B cell (primary cell): ENCODE measurements at regions not wholly inside any gene's neighbourhood (a gene's known extent, or its start where the extent isn't known, plus 50 kb on each side); places are given as distances from the start of the nearest gene placed in this dataset.

Source experiments
- ATAC-seq: fragments of 200-7000 bp; cut with Tn5 transposase; one replicate; pipeline ENCODE4 v1.10.0; 2021; ENCODE audit warnings: low read depth, mild to moderate bottlenecking, moderate number of reproducible peaks, moderate library complexity
- CTCF ChIA-PET: fragments of 350-600 bp; sonication (Branson Sonifier 250); formaldehyde crosslinking; loops from one replicate; lab custom pipeline; 2021; ENCODE audit warnings: antibody characterized with exemption, inconsistent platforms; lab: Charles Lee
- POLR2A ChIA-PET: fragments of 350-600 bp; sonication (Branson Sonifier 250); formaldehyde crosslinking; loops from one replicate; lab custom pipeline; 2021; ENCODE audit warnings: antibody characterized with exemption; lab: Charles Lee
- DNase-seq: peaks from one replicate; pipeline ENCODE4 v3.0.0; 2013
- H2AFZ ChIP-seq: 2 replicates; pipeline ENCODE4 v1.6.1; 2012; ENCODE audit warnings: mild to moderate bottlenecking, low read depth, low read length; ENCODE audit not compliant: insufficient read depth, poor library complexity, severe bottlenecking
- H3K27ac ChIP-seq, 2 donors: 1 replicate in 1 of 2; 2 replicates in 1 of 2; pipeline ENCODE4 v1.5.1; 2012 to 2013; ENCODE audit warnings: low read length in 2 of 2, mild to moderate bottlenecking in 2 of 2, moderate library complexity in 1 of 2
- H3K27me3 ChIP-seq, 4 experiments: fragments of 200-600 bp in 1 of 4; sonication (generic) in 1 of 4; replicated peaks in 1 of 4; 1 replicate in 2 of 4; 2 replicates in 2 of 4; pipeline versions ENCODE4 v1.6.1 to v1.7.0; 2013 to 2016; ENCODE audit warnings: low read length in 3 of 4, mild to moderate bottlenecking in 2 of 4, mixed read lengths in 1 of 4, moderate library complexity in 1 of 4; ENCODE audit not compliant: insufficient read depth in 4 of 4, control insufficient read depth in 3 of 4; ENCODE audit errors: control extremely low read depth in 1 of 4
- H3K36me3 ChIP-seq, 2 experiments: replicated peaks in 1 of 2; 1 replicate in 1 of 2; 2 replicates in 1 of 2; pipeline versions ENCODE4 v1.6.1 to v1.7.1; 2013; ENCODE audit warnings: low read length in 1 of 2; ENCODE audit not compliant: insufficient read depth in 2 of 2, control insufficient read depth in 1 of 2; ENCODE audit errors: control extremely low read depth in 1 of 2, extremely low read depth in 1 of 2
- H3K4me1 ChIP-seq, 2 donors: fragments of 200-600 bp in 1 of 2; sonication (generic) in 1 of 2; 1 replicate in 1 of 2; 2 replicates in 1 of 2; pipeline versions ENCODE4 v1.5.1 to v1.6.1; 2013 to 2017; ENCODE audit warnings: low read length in 2 of 2; ENCODE audit not compliant: control insufficient read depth in 2 of 2, insufficient read depth in 2 of 2
- H3K4me2 ChIP-seq: replicated peaks from 2 replicates; pipeline ENCODE3; 2012; ENCODE audit warnings: mild to moderate bottlenecking, low read depth, low read length; ENCODE audit not compliant: poor library complexity, severe bottlenecking
- H3K4me3 ChIP-seq, 5 experiments: fragments of 200-600 bp in 1 of 5; sonication (generic) in 1 of 5; 1 replicate in 3 of 5; 2 replicates in 2 of 5; pipeline versions ENCODE4 v1.5.1 to v1.7.0; 2011 to 2016; ENCODE audit warnings: low read length in 4 of 5, mild to moderate bottlenecking in 4 of 5, low read depth in 2 of 5, control low read depth in 1 of 5, moderate library complexity in 1 of 5; ENCODE audit not compliant: insufficient read depth in 1 of 5; ENCODE audit errors: control extremely low read depth in 1 of 5, extremely low read depth in 1 of 5
- H3K79me2 ChIP-seq: fragments of 200-600 bp; sonication (generic); one replicate; pipeline ENCODE4 v1.6.0; 2016; ENCODE audit warnings: low read length; ENCODE audit not compliant: control insufficient read depth, insufficient read depth
- H3K9ac ChIP-seq: fragments of 200-600 bp; sonication (generic); 2 replicates; pipeline ENCODE4 v1.6.1; 2017; ENCODE audit warnings: mild to moderate bottlenecking, low read length, moderate library complexity
- H3K9me3 ChIP-seq, 3 donors: one replicate each; pipeline versions ENCODE4 v1.6.1 to v1.7.1; 2013; ENCODE audit warnings: low read length in 2 of 3; ENCODE audit not compliant: control insufficient read depth in 2 of 3, insufficient read depth in 1 of 3; ENCODE audit errors: control extremely low read depth in 1 of 3
- H4K20me1 ChIP-seq: 2 replicates; pipeline ENCODE4 v1.6.0; 2012; ENCODE audit warnings: mild to moderate bottlenecking, low read length; ENCODE audit not compliant: insufficient read depth, control insufficient read depth, poor library complexity, severe bottlenecking
- H3K27ac Mint-ChIP-seq: one replicate; pipeline ENCODE4 v1.8.0; 2021; ENCODE audit warnings: mixed read lengths
- H3K27me3 Mint-ChIP-seq: one replicate; pipeline ENCODE4 v1.8.0; 2021; ENCODE audit warnings: mixed read lengths
- H3K4me1 Mint-ChIP-seq: one replicate; pipeline ENCODE4 v1.8.0; 2021; ENCODE audit warnings: mixed read lengths
- H3K4me3 Mint-ChIP-seq: one replicate; pipeline ENCODE4 v1.8.0; 2021; ENCODE audit warnings: mixed read lengths
- H3K9me3 Mint-ChIP-seq: one replicate; pipeline ENCODE4 v1.8.0; 2022; ENCODE audit warnings: mixed read lengths; ENCODE audit not compliant: insufficient read depth
- CTCF ChIP-seq: fragments of 200-600 bp; IDR thresholded peaks from one replicate; pipeline ENCODE4 v1.8.0; 2022; ENCODE audit warnings: antibody characterized with exemption, mild to moderate bottlenecking
- EZH2 ChIP-seq: IDR thresholded peaks from 2 replicates; pipeline ENCODE4 v1.6.1; 2012; ENCODE audit warnings: borderline replicate concordance, low read depth, mild to moderate bottlenecking, moderate library complexity, low read length; ENCODE audit not compliant: insufficient read depth, poor library complexity, severe bottlenecking
- WGBS: methylation state at CpG from one replicate; pipeline ENCODE4 v1.1.5; 2013; ENCODE audit warnings: missing lambda C conversion rate; ENCODE audit not compliant: insufficient coverage; 5-methylcytosine and 5-hydroxymethylcytosine counted together
- intact Hi-C: fragments of 100-400 bp; cut with micrococcal nuclease; formaldehyde crosslinking; loops from one replicate; pipeline ENCODE4 v1.10.0; 2022

- 84% methylated on average over 3 of the region's 5 CpGs for WGBS
- no peaks in the 10 kb centered on the region for H3K9me3 ChIP-seq
Measured at GRCh38 chr16:77564791-77565390, 130.1 kb upstream of the ADAMTS18 start.

More at GRCh38 chr16:77564791-77565390, 130.1 kb upstream of the ADAMTS18 start:
- no peaks in the 10 kb centered on the region for H3K4me1 Mint-ChIP-seq
- no peaks in the 10 kb centered on the region for H4K20me1 ChIP-seq
- H3K4me1 ChIP-seq = no peaks in the 10 kb centered on the region
- H3K4me3 Mint-ChIP-seq = no peak overlapping the region
- no peak overlapping the region for H3K27ac Mint-ChIP-seq
- H2AFZ ChIP-seq = no peak overlapping the region
- peaks cover 0 to 2% (median 0%) of the 10 kb centered on the region in 4 experiments for H3K27me3 ChIP-seq
- peaks cover 12% of the 10 kb centered on the region for H3K27me3 Mint-ChIP-seq
- no peaks in the 10 kb centered on the region for H3K9me3 Mint-ChIP-seq
- ATAC-seq = no peak
- no peaks in the 10 kb centered on the region for H3K36me3 ChIP-seq
- POLR2A ChIA-PET = no interaction called here
- no peak overlapping the region for H3K27ac ChIP-seq
- TF ChIP-seq EZH2 (no peak), CTCF (no peak)
- CTCF ChIA-PET = interaction anchor here (1.3 kb wide), 1 partner anchor 18 kb away, joined by 4 read pairs; no protein-coding TSS in a partner anchor
- DNase-seq = no peak
- no peak overlapping the region for H3K9ac ChIP-seq
- H3K4me3 ChIP-seq = no peak overlapping the region
- no peaks in the 10 kb centered on the region for H3K79me2 ChIP-seq
- no peak overlapping the region for H3K4me2 ChIP-seq
- intact Hi-C loops = no loop called here
